Fibroblast of villous mesenchyme (primary cell): ENCODE measurements at regions not wholly inside any gene's neighbourhood (a gene's known extent, or its start where the extent isn't known, plus 50 kb on each side); places are given as distances from the start of the nearest gene placed in this dataset.
A peak's percentile ranks its signal among the peaks of the same experiment; 100 is the strongest.

Experiments used
- DNase-seq: peaks from one replicate; pipeline ENCODE4 v3.0.0-alpha.2; 2010; ENCODE audit warnings: low read depth
- H3K4me3 ChIP-seq: 2 replicates; pipeline ENCODE4 v1.5.1; 2011; ENCODE audit warnings: low read depth, mild to moderate bottlenecking, low read length
- TF ChIP-seq, protein P1 (sequence below): IDR thresholded peaks from 2 replicates; pipeline ENCODE4 v1.5.1; 2012; ENCODE audit warnings: low read depth, mild to moderate bottlenecking, low read length; ENCODE audit not compliant: insufficient read depth

DNA sequence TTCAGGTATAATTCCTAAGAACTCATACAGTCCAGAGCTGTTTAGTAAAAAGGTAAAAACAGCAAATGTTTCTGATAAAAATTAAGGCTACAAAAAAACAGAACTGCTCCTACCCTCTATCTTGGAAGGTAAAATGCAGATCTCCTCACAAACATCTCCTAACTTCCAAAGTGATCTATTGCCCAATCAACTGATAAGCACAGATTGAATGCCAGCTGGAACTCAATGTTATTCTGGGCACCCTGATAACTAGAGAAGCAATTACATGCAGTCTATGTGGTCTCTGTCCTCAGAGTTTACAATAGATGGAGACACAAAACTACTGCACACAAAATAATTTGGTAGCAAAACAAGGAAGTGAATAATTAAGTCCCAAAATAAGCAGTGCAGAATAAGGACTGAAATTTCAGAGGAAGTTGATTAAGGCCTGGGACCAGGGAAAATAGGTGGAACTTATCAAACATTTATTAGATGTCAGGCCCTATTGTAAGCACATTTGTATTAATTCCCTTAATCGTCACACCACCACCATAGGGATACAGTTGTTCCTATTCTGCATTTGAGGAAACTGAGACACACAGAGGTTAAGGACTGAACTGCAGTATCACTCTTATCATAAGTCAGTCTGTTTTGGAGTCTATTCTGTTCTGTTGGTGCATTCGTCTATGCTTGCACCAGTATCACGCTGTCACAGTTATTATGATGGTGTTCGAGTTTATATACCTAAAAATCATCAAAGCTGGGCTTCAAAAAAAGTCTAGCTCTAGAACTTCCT lies 102.2 kb upstream of the TARS1 start:
- no peak for DNase-seq
- H3K4me3 ChIP-seq: no peak overlapping the region
- TF ChIP-seq, protein P1, sequence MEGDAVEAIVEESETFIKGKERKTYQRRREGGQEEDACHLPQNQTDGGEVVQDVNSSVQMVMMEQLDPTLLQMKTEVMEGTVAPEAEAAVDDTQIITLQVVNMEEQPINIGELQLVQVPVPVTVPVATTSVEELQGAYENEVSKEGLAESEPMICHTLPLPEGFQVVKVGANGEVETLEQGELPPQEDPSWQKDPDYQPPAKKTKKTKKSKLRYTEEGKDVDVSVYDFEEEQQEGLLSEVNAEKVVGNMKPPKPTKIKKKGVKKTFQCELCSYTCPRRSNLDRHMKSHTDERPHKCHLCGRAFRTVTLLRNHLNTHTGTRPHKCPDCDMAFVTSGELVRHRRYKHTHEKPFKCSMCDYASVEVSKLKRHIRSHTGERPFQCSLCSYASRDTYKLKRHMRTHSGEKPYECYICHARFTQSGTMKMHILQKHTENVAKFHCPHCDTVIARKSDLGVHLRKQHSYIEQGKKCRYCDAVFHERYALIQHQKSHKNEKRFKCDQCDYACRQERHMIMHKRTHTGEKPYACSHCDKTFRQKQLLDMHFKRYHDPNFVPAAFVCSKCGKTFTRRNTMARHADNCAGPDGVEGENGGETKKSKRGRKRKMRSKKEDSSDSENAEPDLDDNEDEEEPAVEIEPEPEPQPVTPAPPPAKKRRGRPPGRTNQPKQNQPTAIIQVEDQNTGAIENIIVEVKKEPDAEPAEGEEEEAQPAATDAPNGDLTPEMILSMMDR: no peak

DNA sequence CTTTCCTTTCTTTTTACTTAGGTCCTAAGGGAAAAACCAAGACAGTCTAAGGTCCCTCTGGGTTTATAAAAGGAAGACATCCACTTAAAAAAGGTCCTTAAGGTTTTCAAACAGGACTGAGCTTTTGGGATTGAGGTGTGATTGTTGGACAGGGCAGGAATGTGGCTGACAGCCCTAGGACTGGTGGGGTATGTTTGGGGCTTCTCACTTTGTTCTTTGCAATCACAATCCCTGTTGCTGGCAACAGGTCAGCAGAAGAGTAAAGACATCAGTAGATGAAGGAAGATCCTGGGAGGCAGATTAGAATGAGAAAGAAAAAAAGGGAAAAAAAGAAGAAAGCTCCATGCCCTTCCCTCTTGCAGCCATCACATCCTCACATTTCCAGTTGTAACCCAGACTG lies 101.4 kb upstream of the TARS1 start:
- H3K4me3 ChIP-seq: no peak overlapping the region
- TF ChIP-seq, protein P1: no peak
- DNase-seq: no peak

DNA sequence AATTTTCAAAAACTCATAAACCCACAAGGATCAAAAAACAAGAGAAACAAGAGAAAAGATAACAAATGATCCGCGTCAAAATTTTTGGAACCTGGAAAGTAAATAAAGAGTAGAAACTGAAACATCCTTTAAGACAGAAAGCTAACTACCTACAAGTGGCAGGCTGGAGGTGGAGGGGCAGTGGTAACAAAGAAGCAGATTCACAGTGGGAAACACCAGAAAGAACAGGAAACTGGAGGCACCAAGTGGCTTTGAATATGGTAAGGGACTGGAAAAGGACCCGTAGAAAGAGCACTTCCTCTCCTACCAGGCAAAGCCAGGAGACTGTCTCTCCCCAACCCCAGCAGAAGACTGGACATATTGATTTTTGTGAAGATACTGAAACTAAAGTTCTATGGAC lies 100.6 kb upstream of the TARS1 start:
- TF ChIP-seq, protein P1: no peak
- no peak for DNase-seq
- H3K4me3 ChIP-seq: no peak overlapping the region

DNA sequence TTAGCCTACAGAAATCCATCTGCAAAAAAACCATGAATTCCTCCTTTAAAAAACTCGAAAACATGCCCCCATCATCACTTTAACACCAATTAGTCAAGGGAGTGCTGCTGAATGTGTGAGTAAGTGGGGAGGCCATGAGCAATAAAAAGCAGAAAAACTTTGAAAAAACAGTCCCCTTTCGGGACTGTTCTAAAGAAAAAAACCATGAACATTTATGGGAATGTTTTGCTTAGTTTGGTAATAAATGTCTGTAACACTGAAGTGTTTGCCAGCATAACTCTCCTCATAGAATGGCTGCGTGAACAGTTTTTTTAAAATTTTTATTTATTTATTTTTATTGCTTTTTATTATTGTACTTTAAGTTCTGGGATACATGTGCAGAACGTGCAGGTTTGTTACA lies 99.4 kb upstream of the TARS1 start:
- peak; percentile 64 for DNase-seq
- no peak overlapping the region for H3K4me3 ChIP-seq
- TF ChIP-seq, protein P1: no peak

DNA sequence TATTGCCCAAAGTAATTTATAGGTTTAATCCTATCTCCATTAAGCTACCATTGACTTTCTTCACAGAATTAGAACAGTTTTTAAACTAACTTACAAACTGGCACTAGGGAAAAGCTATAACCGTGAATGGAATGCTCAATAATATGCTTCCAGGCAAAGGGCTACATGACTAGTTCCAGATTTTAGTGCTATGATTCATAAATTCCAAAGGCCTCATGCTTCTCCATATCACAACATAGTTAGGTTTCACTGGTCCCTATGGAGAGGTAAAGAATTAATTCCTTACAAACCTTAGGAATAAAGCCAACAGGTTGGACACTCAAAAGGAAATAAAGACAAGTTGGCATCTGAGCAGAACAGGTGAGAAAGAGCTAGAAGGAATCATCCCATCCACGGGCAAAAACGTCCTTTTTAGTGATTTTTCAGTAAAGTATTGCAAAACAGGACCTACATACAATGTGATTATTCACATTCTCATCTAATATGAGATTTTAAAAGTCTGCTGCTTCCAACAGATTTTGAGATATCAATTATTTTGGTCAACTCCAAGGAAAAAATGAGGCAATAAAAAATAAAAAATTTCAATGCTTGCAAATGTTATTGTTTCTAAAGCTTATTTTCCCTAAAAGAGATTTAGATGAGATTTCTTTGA lies 97.0 kb upstream of the TARS1 start:
- TF ChIP-seq, protein P1: no peak
- no peak overlapping the region for H3K4me3 ChIP-seq

DNA sequence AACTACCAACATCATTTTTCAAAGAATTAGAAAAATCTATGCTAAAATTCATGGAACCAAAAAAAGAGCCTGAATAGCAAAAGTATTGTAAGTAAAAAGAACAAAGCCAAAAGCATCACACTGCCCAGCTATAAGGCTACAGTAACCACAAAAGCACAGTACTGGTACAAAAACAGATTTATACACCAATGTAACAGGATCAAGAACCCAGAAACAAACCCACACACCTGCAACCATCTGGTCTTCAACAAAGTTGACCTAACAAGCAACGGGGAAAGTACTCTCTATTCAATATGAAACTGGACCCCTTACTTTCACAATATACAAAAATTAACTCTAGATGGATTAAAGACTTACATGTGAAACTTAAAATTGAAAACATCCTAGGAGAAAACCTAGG lies 94.2 kb upstream of the TARS1 start:
- DNase-seq: no peak
- TF ChIP-seq, protein P1: no peak
- no peak overlapping the region for H3K4me3 ChIP-seq

More for the DNA sequence above, 97.0 kb upstream of the TARS1 start:
- peak; percentile 72 for DNase-seq
